GM19455 (cell line): ENCODE measurements at regions not wholly inside any gene's neighbourhood (a gene's known extent, or its start where the extent isn't known, plus 50 kb on each side); places are given as distances from the start of the nearest gene placed in this dataset.

Experiments
- ATAC-seq: cut with Tn5 transposase; IDR thresholded peaks from one replicate; pipeline ENCODE4 v1.9.1; 2021; ENCODE audit not compliant: unreplicated experiment

DNA sequence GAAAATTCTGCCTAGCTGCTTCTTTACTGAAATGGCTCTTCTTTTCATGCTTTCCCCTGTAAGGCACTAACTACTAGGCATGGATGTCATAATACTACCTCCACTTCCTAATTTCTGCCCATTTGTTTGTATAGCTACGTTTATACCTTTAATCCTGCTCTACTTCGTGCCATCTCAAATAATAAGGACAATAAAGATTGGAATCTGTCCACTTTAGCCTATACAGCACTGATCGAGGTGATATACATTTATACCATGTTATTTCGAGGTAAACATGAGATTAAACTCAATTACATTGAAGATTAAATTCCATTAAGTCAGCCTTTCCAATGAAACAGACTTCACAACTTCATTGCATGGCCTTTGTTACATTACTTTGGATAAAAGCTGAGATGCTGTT is 390.6 kb upstream of the MARCKS start:
- no peak for ATAC-seq

DNA sequence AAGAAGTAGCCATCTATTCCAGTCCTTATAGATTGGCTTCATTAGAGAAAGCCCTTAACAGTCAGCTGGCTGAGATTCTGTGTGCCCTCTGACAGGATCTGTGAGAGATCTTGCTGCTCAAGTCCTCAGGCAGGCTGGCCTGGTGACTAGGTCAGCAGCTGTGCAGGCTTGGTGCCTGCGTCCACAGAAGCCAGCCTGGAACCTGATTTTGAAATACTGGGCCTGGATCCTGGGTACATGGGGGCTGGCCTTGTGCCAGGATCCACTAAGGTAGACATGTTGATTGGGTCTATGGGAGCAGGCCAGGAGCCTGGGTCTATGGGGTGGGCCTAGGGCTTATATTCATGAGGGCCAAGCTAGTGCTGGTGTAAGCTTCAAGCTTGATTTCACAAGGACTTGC is 381.8 kb upstream of the MARCKS start:
- ATAC-seq = no peak

DNA sequence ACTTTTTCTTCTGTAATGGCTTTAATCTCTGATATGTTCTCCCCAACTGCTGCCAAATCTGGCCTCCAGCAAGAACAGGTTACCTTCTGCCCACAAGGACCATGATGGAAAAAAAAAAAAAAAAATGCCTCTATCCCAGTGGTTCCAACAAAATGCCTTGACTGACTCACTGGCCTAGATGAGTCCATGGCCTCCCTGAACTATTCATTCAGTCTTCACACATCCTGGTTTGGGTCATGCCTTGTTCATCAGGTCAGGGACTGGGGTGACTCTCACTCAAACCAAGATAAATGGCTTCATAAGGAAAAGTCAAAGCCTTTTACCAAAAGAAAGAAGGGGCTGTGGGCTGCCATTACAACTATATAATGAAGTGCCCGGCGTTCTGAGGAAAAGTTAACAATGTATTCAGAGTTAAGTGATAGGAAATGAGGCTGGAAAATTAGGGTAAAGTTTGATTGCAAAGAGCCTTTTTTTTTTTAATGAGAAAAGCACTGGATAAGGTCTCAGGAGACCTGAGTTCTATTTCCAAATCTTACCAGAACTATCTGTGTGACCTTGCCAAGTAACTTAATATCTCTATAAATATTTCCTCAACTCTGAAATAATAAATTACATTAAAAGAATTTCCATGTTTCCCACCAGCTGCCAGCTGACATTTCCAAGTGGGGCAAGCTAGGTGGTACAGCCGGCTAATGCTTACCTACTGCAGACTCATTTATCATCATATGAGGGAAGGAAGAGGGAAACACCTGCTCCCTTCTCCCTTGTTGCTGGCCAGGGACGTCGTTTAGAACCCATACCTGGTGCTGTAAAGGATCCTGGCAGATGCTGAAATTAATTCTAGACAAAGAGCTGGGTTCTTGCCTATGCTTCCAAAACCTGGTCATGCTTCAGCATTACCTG is 380.0 kb upstream of the MARCKS start:
- ATAC-seq = no peak

DNA sequence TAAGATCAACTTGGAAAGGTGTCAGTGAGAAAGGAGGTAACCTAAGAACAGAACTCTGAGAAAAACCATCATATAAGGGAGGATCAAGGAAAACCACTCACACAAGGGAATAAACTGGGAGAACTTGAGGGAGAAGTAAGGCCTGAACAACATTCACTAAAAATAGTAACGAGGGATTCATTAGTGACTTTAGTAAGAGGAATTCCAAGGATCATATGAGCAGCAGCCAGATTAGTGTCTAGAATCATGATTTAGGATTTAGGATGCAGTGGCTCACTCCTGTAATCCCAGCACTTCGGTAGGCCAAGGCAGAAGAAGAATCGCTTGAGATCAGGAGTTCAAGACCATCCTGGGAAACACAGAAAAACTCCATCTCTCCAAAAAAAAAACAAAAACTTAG is 376.5 kb upstream of the MARCKS start:
- no peak for ATAC-seq

DNA sequence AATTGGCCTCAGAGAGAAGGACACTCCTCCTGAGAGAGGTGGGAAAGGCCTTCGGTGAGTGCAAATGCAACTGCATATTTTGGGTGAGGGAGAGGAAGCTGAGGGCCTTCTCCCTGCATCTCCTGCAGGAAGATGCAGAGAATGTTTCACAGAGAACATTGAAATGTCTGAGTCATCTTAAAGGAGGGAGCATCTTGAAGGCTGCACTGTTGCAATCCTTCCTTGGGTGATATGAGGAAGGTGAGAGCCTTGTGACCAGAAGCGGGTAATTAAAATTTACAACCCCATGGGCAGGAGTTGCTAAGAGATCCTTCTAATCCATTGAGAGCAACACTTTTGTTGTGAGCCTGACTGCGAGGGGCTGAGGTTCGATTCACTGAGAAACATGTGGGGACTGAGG is 375.7 kb upstream of the MARCKS start:
- no peak for ATAC-seq

DNA sequence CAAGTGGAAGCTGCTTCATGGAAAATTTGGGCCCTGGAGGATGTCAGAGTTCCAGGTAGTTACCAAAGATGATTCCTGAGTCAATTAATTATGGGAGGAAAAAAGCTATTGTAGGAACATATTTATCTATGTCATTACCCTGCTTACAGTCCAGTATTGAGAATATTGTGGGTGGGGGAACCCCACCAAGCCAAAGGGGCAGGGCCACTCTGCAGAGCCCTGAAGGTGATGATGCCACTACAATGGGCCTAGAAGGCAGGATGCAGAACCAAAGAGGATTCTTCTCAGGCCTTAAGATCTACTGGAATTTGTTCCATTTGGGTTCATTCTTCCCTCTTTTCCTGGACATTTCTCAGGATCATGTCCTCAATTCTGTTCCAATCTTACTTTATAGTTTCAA is 375.2 kb upstream of the MARCKS start:
- ATAC-seq = no peak

DNA sequence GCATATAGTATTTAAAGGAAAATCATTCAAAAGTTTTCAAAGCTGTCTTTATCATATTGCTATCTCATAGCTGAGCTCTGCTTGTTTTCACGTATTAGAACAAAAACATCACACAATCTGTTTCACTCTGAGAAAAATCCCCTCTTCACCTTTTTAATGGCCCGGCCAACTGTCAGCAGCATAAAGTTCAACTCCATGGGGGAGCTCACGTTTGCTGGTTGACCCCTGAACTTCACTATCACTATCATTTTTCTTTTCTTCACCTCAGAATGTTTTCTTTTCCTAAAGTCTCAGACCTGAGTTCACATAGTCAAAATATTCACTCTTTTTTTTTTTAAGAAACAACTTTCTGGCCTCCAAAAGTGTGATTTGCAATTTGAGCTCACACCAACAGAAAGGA is 374.4 kb upstream of the MARCKS start:
- ATAC-seq = no peak

DNA sequence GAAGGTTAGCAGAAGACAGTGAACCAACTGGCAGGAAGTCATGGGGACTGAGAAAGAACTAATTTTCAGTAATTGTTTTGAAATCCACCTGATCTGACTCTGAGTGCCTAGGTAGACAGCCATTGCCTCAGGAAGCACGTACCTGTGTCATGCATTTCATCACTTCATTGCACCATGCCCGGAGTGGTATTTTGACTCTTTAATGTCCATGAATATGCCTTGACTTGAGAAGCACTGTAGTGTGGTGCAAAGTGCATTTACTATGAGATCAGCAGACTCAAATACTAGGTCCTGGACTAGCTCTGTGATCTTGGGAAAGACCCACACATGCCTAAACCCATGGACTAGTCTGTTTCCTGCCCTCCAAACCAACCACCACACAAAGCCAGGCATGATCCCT is 370.9 kb upstream of the MARCKS start:
- ATAC-seq = no peak

DNA sequence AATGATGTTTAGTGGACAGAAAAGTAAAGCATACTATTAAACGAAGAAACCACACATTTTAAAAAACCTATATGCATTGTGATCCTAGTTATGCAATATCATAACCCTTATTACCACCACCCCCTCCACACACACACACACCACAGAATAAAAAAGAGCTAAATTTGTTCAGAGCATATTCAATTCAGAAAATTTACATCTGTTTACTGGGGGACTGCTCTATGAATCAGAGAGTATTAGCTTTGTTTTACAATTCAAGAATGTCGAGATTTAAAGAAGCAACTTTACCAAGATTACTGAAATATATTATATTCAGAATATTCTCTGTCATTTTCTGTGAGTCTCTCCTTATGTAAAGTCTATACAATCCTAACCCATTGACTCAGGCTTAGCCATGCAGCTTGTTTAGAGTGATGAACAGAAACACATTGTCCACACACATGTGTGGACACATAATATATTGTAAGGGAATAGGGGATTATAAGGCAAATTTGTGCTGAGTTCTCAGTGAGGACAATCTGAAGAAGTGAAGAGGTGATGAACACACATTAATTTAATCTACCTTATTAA is 369.6 kb upstream of the MARCKS start:
- no peak for ATAC-seq

DNA sequence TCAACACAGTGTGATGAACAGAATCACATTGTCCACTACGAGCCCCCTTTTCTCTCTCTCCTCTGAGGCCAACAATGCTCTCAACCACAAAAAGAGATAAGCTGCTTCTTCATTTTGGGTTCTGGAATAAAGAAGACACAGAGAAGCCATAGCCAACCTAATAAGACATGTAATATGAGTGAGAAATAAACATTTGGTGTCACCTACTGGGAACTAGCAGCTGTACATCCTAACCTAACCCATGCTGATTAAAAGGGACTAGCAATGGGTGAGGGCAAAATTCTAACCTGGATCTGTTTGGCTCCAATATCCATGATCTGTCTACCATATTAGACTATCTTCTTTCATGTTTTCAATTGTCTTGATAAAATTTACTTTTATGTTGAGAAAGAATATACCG is 369.1 kb upstream of the MARCKS start:
- no peak for ATAC-seq

DNA sequence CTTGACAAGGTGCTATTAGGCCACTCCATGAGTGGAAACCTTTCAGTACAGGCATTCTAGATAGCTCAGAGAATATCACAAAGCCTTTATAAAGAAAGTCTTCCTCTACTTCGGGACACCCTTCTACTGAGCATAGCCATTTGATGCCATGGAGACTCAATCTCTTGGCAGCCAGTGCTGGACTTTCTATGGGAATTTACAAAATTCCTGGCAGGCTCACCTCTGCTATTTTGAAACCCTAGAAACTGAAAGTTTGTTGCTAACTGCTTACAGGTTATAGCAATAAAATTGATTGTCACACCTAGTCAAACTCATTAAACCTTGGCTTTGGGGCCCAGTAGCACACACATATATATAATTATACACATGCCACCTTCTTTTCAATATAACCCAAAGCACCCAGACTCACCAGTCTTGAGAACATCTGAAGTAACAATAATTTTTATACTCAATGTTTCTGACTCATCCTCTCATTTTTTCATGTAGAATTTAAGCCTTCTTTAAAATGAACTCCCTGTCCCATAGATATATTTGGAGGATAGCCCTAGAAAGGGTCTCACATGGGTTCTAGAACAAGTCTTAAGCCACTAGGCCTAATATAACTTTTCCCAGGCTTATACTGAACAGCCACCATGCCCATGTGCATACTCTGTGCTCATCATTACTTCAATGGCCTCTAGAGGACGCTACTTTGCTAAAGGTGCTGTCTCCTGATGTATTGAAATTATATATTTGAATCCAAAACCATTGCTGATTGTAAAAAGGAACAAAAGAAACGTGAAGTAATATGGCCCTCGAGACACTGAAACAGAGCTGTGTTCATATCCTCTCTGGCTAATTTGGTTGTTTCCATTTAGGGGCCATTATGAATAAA is 368.1 kb upstream of the MARCKS start:
- no peak for ATAC-seq

DNA sequence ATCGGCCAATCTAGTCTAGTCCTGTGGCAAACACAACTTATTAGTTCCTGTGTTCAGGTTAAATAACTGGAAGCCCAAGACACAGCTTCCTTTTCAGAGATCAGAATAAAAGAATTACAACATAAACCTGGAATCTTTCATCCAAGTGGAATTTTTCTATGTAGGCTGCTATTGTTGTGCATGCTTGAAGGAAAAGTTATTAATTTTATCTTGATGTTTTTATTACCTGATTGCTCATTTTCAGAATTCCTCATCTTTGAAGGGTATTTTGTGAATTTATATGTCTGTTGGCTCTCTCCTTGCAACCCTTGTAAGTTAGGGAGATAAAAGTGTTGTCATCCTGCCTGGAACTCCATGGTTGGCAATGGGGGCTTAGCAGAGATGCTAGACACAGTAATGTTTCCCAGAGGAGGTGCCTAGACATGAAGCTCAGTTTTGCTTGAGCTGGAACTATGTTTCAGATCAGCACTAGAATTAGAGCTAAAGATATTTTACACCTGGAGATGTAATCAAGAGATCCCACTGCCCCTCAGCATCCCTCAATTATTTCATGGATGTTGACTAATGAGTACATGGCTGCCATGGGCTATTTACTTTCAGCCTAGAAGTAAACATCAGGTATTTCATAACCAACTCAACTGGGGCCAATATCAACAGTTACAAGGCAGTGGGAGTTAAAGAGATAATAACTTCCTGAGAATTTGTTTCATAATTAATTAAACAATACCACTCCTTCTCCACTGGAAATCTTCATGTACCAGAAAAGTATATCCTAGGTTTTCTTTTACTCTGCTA is 367.0 kb upstream of the MARCKS start:
- no peak for ATAC-seq

DNA sequence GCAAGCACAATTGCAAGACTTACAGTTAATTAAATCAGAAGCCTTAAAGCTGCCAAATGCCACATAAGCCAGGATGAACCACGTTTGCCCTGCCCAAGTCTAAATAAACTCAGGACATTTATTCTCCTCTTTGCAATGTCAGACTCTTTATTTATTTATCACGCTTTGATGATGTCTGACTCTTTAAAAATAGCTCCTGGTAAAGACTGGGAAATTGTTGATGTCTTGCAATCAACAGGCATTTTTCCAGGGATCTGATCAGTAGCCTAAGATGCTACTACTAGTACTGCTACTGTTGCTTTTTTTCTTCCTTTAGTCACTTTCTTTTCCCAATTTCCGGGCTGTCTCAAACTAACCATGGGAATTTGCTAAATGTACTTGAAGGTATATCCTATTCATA is 365.8 kb upstream of the MARCKS start:
- ATAC-seq = no peak

DNA sequence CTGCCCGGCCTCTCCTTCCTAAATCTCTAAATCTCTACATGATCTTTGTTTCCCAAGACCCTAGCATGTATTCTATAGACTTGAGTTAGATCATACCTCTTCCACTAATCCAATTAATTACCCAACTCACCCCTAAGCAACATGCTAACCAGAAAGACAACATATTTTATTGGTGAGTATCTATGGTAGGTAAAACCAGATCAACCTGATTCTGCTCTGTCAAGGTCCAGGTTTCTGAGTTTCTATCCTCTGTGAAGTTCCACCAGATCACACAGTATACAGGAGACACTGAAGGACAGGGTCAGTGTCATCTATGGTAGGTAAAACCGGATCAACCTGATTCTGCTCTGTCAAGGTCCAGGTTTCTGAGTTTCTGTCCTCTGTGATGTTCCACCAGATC is 363.2 kb upstream of the MARCKS start:
- no peak for ATAC-seq

DNA sequence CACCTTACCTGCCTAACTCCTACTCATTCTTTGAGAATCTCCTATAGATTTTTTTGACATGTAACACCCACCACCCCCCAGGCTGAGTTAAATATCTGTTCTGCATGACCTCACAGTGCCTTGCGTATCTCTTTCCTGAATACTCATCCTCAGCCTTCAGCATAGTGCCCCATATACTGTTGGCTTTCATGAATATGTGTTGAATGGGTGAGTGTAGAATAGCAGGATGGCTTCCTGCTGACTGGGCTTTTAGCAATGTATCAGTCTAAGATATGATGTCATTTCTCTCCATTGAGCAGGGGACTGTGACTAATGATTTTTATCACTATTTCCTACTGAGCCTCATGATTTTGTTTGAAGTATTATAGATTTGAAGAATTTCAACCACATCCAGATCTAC is 361.6 kb upstream of the MARCKS start:
- ATAC-seq = no peak

DNA sequence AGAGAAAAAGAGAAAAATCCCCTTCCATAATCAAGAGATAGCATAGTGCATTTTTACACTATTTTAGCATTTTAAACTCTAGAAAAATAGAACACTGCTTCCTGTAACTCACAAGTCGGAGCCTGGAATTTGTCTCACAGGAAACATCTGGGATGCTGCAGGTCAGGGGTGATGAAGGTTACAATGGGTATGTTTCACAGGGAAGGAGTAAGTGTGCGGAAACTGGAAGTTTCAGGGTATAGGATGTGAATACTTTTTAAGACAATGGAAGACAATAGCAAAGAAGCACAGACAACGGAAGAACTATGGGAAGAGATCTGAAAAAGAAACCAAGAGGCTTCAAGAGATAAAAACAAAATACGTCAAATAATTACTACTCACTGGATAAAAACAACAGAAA is 361.0 kb upstream of the MARCKS start:
- no peak for ATAC-seq

DNA sequence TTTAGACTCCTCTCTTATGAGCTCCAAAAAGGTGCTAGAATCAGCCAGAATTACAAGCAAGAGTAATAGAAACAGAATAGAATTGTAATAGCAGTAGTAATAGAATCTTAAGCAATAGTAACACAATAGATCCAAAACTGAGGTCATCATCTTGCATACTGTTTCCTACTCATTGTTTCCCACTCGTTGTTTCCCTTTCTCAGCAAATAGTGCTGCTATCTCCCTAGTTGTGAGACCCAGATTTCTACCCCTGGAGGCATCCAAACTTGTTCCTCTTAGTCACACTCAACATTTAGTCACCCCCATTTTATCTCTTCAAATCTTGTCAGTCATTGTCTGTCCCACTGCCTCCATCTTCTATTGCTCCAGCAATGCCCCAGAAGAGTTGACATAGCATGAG is 356.9 kb upstream of the MARCKS start:
- ATAC-seq = no peak

DNA sequence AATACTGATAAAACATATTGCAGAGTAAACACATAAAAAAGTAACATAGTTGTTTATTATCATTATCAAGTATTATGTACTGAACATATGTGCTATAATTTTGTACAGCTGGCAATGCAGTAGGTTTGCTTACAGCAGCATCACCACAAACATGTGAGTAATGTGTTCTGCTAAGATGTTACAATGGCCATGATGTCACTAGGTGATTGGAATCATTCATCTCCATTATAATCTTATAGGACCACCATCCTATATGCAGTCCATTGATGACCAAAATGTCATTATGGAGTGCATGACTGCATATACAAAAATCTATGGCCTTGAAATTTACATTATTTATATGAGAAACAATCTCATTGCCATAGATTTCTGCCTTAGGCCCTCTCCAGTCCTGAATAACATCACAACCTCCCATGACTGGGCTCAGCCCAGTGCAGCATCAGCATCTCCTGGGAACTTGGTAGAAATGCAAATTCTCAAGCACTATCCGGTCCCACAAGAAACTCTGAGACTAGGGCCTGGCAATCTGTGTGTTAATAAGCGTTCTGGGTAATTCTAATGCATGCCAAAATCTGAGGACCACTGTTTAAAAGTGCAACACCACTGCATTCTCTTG is 352.0 kb upstream of the MARCKS start:
- no peak for ATAC-seq

DNA sequence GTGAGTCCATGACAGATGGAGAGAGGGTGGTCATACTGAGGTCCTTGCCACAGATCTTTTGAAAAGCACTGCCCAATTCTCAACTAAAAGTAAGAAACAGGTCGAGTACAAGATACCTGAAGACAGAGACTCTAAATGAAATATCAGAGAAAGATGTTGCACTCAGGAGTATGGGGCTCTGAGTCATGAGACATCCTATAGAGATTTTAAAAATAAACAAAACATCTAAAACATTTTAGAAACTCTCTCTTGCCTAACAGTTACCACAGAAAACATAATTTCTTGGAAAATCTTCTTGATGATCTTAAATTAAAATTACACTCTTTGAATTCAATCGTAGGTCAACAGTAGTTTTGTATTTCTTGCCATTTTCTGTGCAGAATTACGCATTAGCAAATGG is 348.9 kb upstream of the MARCKS start:
- ATAC-seq = no peak

DNA sequence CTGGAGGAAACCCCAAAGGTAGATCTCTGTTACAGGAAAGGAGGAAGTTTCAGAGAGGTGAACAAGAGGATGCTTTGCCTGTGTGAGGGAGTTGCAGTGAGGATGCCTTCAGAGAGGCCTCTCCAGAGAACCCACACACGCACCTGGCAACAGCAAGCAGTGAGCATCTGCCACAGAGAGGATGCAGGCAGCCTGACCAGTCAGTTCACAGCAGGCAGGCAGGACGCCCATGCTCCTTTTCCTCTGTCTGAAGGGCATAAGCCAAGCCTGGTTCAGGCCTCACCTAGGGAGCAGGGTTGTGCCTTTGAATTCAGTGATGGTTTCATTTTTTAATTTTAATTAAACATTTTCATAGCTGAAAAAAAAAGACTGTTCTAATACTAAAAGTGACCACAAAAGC is 346.0 kb upstream of the MARCKS start:
- no peak for ATAC-seq

DNA sequence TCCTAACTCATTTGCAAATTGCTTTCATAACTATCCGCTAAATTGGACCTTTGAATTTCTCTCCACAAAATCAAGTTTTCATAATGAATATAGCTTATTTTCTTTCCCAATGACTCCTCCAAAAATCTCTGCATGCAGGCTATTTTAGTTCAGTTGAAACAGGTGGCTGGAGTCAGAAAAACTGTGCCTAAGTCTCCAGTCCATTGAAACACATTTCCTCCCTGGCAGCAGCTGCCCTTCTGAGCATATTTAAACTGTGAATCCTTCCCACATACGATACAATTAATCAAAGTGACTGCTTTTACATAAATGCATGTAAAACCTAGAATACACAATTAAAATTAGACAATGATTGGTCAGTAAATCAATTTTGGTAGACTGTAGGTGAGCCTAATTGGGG is 344.6 kb upstream of the MARCKS start:
- no peak for ATAC-seq
